ENCODE measurements at regions not wholly inside any gene's neighbourhood (a gene's known extent, or its start where the extent isn't known, plus 50 kb on each side); places are given as distances from the start of the nearest gene placed in this dataset.

GRCh38 chr2:236662231-236663185 lies 92.9 kb downstream of the ACKR3 start:
- no peak for TF ChIP-seq SUZ12 (IDR thresholded peaks at IDR 0.05; ENCODE audit: extremely low read depth, insufficient read depth, insufficient read length)
- TF ChIP-seq ZNF274 (IDR thresholded peaks at IDR 0.05; ENCODE audit: low read depth, low read length), result no peak

All from NT2/D1 (cell line).